ENCODE measurements at regions not wholly inside any gene's neighbourhood (a gene's known extent, or its start where the extent isn't known, plus 50 kb on each side); places are given as distances from the start of the nearest gene placed in this dataset.

GRCh38 chr20:50286609-50287008, 96.0 kb downstream of the CEBPB start:
- DNase-seq: peak; percentile 30

GRCh38 chr20:50287512-50287911, 96.9 kb downstream of the CEBPB start:
- no peak for DNase-seq

DNA sequence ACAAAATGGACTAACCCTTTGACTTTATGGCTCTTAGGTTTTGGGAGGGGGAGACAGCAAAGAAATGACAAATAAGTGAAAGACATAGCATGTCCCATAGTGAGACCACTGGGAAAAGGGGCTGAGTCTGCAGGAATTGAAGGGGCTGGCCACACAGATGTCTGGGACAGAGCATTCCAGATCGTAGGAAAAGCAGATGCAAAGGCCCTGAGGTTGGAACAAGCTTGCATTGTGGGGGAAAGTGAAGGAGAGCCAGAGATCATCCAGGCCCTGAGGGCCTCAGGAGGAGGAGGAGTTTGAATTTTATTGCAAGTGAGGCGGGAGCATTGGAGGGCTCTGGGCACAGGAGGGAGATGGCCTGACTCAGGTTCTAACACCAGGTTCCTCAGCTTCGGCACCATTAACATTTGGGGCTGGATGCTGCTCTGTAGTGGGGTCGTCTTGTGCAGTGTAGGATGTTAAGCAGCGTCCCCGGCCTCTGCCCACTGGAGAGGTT, 97.5 kb downstream of the CEBPB start:
- DNase-seq: no peak

DNA sequence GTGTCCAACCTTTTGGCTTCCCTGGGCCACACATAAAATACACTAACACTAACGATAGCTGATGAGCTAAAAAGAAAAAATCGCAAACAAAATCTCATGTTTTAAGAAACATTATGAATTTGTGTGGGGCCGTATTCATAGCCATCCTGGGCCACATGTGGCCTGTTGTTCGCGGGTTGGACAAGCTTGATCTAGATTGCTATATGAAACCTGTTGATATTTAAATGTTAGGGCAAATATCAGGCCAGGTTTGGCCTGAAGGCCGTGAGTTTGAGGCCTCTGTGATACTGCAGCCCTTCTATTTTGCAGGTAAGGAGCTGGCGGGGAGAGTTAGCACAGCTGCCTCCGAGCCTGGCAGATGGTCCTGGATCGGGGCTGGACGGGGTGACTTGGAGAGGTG, 99.0 kb downstream of the CEBPB start:
- DNase-seq: no peak

DNA sequence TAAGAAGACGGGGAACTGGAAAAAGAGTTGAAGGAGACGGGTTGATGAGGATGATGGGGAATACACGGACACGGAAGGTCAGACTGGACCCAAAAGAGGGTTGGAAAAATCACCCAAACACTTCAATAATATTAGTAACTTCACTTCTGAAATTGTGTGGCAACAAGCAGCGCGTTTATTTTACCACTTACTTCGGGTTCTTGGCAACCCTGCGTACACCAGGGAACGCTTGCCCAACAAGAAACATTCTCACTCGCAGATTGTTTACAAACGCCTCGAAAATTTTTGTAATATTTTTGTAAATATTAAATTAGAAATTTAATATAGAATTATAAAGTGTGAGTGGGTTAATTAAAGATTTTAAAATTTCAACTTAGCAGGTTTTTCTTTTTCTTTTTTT, 99.5 kb downstream of the CEBPB start:
- DNase-seq: no peak

DNA sequence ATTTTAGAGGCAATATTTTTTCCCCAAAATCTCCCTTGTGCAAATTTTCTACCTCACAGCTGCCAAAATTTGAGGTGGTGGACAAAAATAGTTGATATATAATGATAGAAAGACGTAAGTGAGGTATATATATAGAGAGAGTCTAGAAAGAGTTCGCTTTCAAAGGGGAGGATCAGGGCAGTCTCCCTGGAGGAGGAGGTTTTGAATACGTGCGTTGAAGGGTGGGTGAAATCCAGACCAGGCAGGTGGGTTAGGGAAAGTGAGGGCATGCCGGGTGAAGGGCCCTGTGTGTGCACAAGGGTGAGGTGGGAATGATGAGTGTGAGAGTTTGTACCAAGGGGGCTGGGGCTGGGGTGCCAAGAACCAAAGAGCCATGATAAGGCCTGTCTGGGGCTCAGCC, 100.2 kb downstream of the CEBPB start:
- DNase-seq: no peak

DNA sequence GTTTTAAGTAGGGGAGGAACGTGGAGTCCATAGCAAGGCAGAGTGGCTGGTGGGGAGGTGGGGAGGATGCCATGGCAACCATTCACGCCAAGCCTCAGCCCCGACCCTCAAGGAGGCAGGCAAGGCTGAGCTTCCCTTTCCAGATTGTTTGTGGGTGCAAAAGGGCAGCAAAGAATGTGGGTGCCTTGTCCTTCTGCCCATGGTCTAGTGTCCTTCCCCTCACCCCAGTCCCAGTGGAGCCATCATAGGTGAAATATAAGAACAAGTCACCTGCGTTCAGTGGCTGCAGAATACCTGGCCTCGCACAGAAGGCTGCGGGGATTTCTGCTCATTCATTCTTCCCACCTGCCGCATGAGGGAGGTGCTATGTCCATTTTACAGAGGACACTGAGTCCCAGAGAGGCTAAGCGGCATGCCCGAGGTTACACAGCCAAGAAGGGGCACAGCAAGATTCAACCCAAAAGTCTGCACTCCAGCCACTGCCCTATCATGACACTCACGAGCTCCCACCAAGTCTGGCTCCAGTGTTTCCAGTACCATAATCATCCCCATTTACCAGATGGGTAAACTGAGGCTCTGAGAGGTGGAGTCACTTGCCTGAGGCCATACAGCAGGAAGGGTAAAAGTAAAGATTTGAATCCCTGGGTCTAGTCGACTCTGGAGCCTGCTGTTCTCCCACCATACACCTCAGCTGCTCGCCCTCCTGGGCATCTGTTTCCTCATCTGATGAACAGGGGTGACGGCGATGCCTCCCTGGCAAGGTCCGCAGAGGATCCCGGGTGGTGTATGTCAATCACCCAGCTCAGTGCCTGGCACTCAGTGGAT, 100.8 kb downstream of the CEBPB start:
- DNase-seq: no peak

DNA sequence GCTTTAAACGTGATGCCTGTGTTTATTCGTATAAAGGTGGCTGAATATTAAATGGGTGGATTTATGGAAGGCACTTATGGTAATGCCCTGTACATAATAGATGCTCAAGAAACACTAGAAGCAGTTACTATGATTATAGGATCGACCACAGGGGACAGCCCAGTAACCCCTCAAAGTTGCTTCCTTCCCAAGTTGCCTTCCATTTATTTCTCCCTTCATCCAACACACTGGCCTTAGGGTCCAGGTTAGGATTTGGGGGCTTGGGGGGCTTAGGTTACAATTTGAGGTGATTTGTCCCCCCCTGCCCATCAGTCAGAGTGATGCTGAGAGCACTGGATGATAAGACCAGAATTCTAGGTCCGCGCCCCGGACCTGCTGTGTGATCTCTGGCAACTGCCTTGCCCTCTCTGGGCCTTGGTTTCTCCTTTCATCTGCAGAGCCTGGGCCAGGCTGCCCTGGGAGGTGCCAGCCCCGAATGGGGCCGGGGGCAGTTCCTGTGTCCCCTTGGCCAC, 101.5 kb downstream of the CEBPB start:
- no peak for DNase-seq

- DNase-seq: peak; percentile 33
Measured at GRCh38 chr20:50292591-50293283, 102.1 kb downstream of the CEBPB start.

DNA sequence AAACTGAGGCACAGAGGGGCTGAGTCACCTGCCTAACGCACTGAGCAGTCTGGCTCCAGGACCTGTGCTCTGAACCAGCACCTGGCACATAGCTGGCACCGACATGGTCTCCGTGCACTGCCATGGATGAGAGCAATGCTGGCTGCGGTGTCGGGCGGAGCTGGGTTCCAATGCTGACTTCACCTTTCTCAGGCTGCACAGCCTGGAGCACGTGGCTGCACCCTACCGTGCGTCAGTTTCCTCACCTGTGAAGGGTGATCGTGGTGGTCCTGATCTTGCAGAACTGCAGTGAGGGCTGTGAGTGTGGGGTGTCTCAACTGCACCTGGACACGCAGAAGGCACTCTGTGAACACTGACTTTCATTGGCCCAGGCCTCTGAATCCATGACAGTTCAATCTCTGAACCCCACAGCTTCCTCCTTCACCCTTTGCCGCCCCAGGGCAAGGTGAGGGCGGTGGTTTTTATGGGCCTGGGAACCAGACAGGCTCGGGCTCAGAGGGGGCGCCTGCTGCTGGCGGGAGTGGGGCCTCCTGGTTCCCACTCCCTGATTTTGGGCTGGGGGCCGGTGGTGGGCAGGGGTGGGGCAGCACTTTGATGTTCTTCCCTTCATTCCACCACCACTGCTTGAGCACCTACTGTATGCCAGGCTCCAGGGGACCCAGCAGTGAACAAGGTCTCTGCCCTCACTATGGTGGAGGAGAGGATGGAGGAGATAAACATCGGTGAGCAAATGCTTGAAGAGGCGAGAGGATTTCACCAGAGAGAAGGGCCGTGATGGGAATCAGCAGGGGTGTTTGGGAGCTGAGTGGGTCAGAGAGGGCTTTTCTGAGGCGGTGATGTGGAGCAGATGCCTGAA, 102.9 kb downstream of the CEBPB start:
- no peak for DNase-seq

GRCh38 chr20:50294164-50295088, 103.8 kb downstream of the CEBPB start:
- no peak for DNase-seq

DNA sequence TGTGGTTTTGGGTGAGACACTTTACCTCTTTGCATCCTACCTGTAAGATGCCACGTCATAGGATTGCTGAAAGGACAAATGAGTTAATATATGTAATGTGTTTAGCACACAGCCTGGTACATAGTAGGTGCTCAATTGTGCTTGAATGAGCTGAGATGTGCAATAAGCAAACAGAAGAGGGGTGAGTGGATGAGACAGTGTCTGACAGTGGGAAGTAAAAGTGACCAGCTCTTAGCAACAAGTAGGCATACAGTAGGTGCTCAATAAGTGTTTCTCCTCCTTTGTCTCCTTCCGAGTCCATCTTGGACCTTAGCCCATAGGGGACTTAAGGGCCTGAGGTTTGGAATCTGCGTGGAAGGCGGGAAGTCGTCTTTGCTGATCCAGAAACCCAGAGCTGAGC, 104.7 kb downstream of the CEBPB start:
- DNase-seq: no peak

DNA sequence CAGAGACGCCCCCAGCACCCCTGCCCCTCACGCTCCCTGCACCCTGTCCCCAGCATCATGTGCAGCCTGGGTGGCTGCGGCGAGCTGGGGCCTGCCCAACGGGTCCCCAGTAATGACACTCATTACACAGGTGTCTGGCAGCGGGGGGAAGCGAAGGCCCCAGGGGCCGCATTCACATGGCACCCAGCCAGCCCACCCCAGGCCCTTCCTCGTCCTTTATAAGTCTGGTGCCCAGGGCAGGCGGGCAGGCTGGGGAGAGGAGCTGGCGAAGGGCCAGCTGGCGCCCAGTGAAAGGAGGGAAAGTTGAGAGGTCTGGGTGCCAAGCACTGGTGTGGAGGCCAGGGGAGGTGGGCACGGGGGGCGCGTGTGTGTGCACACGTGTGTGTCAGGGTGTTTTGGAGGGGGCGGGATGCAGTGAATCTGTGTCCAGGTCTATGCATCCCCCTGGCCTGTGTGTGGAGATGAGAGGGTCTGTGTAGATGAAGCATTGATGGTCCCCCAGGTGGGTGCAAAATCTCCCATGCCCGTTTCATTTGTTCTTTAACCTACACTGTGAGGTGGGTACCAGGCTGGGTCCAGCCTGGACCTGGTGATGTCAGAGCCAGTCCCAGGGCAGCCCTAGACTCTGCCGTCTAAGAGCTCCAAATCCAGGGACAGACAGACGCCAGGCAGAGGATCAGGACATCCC, 105.3 kb downstream of the CEBPB start:
- no peak for DNase-seq

DNA sequence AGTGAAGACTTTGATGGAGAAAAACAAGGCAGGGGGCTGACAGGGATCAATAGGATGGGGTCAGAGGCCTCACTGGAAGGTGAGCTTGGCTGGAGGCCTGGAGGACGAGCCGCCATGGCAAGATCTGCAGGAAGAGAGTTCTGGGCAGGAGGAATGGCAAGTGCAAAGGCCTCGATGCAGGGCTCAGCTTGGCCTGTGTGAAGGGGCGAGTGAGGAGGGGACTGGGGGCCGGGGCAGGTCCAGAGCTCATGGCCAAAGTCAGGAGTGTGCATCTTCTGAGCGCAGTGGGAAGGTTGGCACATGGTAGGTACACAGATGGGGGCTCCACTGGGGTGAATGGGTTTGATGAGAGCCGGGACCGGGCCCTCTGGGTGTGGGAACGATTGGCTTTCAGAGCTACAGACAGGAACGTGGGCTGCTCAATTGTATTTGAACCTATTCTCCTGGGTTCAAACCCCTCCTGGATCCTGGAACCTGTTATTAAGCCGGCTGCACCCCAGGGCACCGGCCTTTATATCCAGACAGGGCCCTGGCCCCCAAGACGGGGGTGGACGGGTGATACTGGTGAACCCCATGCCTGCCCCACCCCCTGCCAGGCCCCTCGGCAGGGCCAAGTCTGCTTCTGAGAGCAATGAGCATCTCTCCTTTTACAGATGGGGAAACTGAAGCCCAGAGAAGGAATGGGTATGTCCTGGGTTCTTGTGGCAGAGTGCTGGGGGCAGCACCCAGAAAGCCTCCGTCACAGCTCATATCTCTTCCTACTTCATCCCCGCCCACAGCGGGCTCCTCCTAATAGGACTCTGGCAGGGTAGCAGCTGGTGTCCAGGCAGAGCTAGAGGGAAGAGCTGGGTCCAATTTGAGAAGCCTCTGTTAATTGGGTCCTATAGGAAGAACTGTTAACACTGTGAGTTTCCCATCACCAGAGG, 106.1 kb downstream of the CEBPB start:
- DNase-seq: peak; percentile 29

- DNase-seq: no peak
Measured at GRCh38 chr20:50297498-50298376, 107.1 kb downstream of the CEBPB start.

- peak; percentile 16 for DNase-seq
Measured at GRCh38 chr20:50298554-50299324, 108.1 kb downstream of the CEBPB start.

DNA sequence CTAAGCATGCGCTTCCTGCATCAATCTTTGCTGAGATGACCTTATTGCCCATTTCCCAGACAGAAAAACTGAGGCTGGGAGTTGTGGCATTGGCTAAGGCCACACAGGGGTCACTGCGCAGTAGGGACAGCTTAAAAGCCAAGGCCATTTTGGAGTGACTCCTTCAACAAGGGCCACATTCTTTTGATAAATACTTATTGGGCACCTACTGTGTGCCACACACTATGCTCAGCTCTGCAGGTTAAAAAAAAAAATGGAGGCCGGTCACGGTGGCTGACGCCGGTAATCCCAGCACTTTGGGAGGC, 108.6 kb downstream of the CEBPB start:
- DNase-seq: no peak

GRCh38 chr20:50301165-50301564, 110.5 kb downstream of the CEBPB start:
- DNase-seq: no peak

DNA sequence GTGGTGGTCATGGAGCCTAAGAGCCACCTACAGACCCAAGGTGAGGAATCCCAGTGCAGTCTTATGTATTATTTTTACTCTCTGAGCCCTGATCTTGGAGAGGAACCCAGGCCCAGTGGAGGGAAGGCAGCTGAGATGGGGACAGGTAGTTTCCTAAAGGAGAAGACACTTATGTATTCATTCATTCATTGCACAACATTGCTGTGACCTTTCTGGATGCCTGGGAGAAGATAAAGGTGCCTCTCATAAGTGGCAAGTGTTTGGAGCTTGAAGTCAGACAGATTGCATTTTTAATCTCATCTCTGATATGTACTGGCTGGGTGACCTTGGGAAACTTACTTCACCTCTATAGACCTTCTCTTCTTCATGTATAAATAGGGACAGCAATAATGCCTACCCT, 111.1 kb downstream of the CEBPB start:
- no peak for DNase-seq
